ENCODE measurements at regions not wholly inside any gene's neighbourhood (a gene's known extent, or its start where the extent isn't known, plus 50 kb on each side); places are given as distances from the start of the nearest gene placed in this dataset.

DNA sequence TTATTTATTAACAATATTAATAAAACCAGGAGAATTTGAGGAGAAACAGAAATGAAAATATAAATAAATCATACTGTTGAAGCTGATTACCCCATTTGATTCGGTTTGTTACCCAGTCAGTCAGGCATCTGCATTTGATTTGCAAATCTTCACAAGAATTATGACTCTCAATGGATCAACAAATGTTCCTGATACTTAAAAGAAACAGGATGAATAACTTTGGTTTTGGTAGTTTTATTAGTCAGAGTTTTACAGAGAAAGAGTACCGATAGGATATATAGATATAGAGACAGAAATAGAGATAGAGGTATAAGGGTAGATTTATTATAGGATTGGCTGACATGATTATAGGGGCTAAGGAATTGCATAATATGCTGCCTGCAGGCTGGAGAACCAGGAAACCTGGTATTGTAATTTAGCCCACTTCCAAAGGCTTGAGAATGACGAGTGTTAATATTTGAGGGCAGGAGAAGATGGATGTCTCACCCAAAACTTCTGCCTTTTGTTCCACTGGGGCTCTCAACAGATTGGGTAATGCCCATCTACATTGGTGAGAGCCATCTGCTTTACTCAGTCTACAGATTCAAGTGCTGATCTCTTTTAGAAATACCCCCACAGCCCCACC, 241.6 kb upstream of the COL8A1 start:
- no peak overlapping the region for H2AFZ ChIP-seq (ENCODE audit: low read length)
- DNase-seq = no peak
- no peaks in the 10 kb centered on the region for H4K20me1 ChIP-seq (ENCODE audit: insufficient read depth, low read length)
- H3K4me2 ChIP-seq (ENCODE audit: low read depth, low read length) = no peak overlapping the region
- no peak for TF ChIP-seq EZH2phosphoT487 (IDR thresholded peaks at IDR 0.05; ENCODE audit: low read length)
- no peak for TF ChIP-seq CTCF (IDR thresholded peaks at IDR 0.05; ENCODE audit: low read length)
- H3K4me3 ChIP-seq (ENCODE audit: low read length) = no peak overlapping the region
- no peaks in the 10 kb centered on the region for H3F3A ChIP-seq (ENCODE audit: insufficient read depth, low read length)
- H3K79me2 ChIP-seq (ENCODE audit: low read length) = no peaks in the 10 kb centered on the region
- no peak overlapping the region for H3K9ac ChIP-seq (ENCODE audit: low read length)
- H3K9me2 ChIP-seq (replicated peaks; ENCODE audit: insufficient read depth, low read length) = no peaks in the 10 kb centered on the region
- no peaks in the 10 kb centered on the region for H3K36me3 ChIP-seq (replicated peaks; ENCODE audit: insufficient read depth, low read length)
- no peaks in the 10 kb centered on the region for H3K4me1 ChIP-seq (ENCODE audit: low read length)
- H3K27me3 ChIP-seq (replicated peaks; ENCODE audit: insufficient read depth, low read length) = no peaks in the 10 kb centered on the region
- no peak overlapping the region for H3K27ac ChIP-seq (ENCODE audit: low read length)
- H3K9me3 ChIP-seq (replicated peaks; ENCODE audit: insufficient read depth, low read length) = no peaks in the 10 kb centered on the region

DNA sequence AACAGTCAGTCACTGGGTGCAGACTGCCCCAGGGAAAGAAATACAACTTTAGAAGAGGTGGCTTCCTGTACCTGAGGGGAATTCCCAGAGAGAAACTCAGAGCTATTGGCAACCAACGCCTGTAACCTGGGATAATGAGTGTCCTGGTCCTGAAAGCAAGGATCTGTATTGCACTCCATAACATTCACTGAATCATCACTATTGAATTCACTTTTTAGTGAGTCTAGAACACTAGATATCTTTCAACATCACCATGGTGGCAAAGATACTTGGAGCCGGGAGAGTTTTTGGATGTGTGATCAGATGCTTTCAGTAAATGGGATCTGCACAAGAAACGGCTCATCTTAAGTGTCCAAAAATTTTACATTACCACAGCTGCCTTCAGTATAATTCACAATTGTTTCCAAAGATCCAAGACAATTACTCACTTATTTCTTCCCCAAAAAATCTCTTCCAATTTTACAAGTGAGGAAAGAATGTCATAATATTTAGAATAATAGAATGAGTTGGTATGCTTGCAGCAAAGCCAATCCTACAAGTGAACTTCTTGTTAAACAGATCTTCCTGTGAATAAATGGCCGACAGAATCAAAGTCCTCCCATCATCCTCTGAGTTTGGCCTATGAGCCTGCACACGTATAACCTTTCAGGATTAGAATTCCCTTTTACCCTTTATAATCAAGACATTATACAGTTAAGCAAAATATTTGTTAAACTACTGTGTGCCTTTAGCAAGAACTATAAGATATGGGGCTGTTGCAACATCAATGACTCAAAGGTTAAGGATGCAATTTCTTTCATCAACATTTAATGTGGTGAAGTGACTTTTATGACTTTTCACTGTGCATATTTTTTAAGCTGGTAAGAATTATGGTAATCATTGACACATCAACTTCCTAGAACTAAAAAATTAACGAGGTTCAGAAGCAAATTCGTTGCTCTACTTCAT, 243.3 kb upstream of the COL8A1 start:
- DNase-seq = no peak
- no peaks in the 10 kb centered on the region for H3K4me1 ChIP-seq (ENCODE audit: low read length)
- no peaks in the 10 kb centered on the region for H3K27me3 ChIP-seq (replicated peaks; ENCODE audit: insufficient read depth, low read length)
- H3K27ac ChIP-seq (ENCODE audit: low read length) = no peak overlapping the region
- no peaks in the 10 kb centered on the region for H3K36me3 ChIP-seq (replicated peaks; ENCODE audit: insufficient read depth, low read length)
- H2AFZ ChIP-seq (ENCODE audit: low read length) = no peak overlapping the region
- no peak overlapping the region for H3K4me2 ChIP-seq (ENCODE audit: low read depth, low read length)
- H3K9me2 ChIP-seq (replicated peaks; ENCODE audit: insufficient read depth, low read length) = no peaks in the 10 kb centered on the region
- no peaks in the 10 kb centered on the region for H3F3A ChIP-seq (ENCODE audit: insufficient read depth, low read length)
- no peaks in the 10 kb centered on the region for H4K20me1 ChIP-seq (ENCODE audit: insufficient read depth, low read length)
- no peak for TF ChIP-seq CTCF (IDR thresholded peaks at IDR 0.05; ENCODE audit: low read length)
- no peak for TF ChIP-seq EZH2phosphoT487 (IDR thresholded peaks at IDR 0.05; ENCODE audit: low read length)
- no peak for TF ChIP-seq EZH2 (optimal IDR thresholded peaks at IDR 0.05; ENCODE audit: low read depth, low read length)
- H3K9ac ChIP-seq (ENCODE audit: low read length) = no peak overlapping the region
- H3K9me3 ChIP-seq (replicated peaks; ENCODE audit: insufficient read depth, low read length) = no peaks in the 10 kb centered on the region
- H3K79me2 ChIP-seq (ENCODE audit: low read length) = no peaks in the 10 kb centered on the region
- H3K4me3 ChIP-seq (ENCODE audit: low read length) = no peak overlapping the region

DNA sequence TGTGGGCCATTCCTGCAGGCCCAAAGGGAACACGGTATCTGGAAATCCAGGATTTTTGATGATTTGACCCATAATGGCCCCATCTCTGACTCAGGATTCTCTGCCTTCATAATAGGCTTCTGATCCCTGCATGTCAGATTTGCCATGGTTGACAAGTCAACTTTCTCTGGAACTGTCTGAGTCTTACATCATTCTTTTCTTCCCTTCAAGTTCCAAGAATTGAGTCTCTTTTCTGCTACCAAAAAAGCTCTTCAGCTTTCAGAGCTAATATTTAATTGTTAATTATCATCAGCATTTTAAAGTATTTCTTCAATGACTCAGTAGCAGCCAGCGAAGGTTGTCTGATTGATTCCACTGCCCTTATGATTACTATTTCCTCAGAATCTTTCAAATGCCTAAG, 244.4 kb upstream of the COL8A1 start:
- TF ChIP-seq CTCF (IDR thresholded peaks at IDR 0.05; ENCODE audit: low read length) (no peak), EZH2phosphoT487 (IDR thresholded peaks at IDR 0.05; ENCODE audit: low read length) (no peak), EZH2 (optimal IDR thresholded peaks at IDR 0.05; ENCODE audit: low read depth, low read length) (no peak)
- DNase-seq = no peak

More for the DNA sequence above, 244.4 kb upstream of the COL8A1 start:
- H3K79me2 ChIP-seq (ENCODE audit: low read length) = no peaks in the 10 kb centered on the region
- H4K20me1 ChIP-seq (ENCODE audit: insufficient read depth, low read length) = no peaks in the 10 kb centered on the region
- H3K4me2 ChIP-seq (ENCODE audit: low read depth, low read length) = no peak overlapping the region
- no peaks in the 10 kb centered on the region for H3K27me3 ChIP-seq (replicated peaks; ENCODE audit: insufficient read depth, low read length)
- no peak overlapping the region for H3K27ac ChIP-seq (ENCODE audit: low read length)
- no peaks in the 10 kb centered on the region for H3K9me2 ChIP-seq (replicated peaks; ENCODE audit: insufficient read depth, low read length)
- H3K4me3 ChIP-seq (ENCODE audit: low read length) = no peak overlapping the region
- H3K9ac ChIP-seq (ENCODE audit: low read length) = no peak overlapping the region
- no peaks in the 10 kb centered on the region for H3F3A ChIP-seq (ENCODE audit: insufficient read depth, low read length)
- H3K36me3 ChIP-seq (replicated peaks; ENCODE audit: insufficient read depth, low read length) = no peaks in the 10 kb centered on the region
- H3K4me1 ChIP-seq (ENCODE audit: low read length) = no peaks in the 10 kb centered on the region
- no peak overlapping the region for H2AFZ ChIP-seq (ENCODE audit: low read length)
- no peaks in the 10 kb centered on the region for H3K9me3 ChIP-seq (replicated peaks; ENCODE audit: insufficient read depth, low read length)
